Vagina (tissue), 2 donors: ENCODE measurements at regions not wholly inside any gene's neighbourhood (a gene's known extent, or its start where the extent isn't known, plus 50 kb on each side); places are given as distances from the start of the nearest gene placed in this dataset.
A peak's percentile ranks its signal among the peaks of the same experiment; 100 is the strongest.
"Not testable (repeated sequence)": the region's sequence is repeated elsewhere in the genome, so short reads cannot be mapped to it uniquely, and the experiment has no call there.

Experiments used
- DNase-seq, 2 donors: peaks; one replicate each; pipeline ENCODE4 v3.0.0-alpha.2; 2017; ENCODE audit errors: extremely low spot score in 2 of 2
- H3K27ac ChIP-seq: fragments of 200-600 bp; sonication (generic); one replicate; pipeline ENCODE4 v1.5.1; 2019
- H3K27me3 ChIP-seq: fragments of 200-600 bp; sonication (generic); one replicate; pipeline ENCODE4 v1.5.1; 2019
- H3K36me3 ChIP-seq, 2 donors: fragments of 200-600 bp; sonication (generic); one replicate each; pipeline ENCODE4 v1.5.1; 2017 to 2019
- H3K4me1 ChIP-seq: fragments of 200-600 bp; sonication (generic); one replicate; pipeline ENCODE4 v1.5.1; 2019
- H3K4me3 ChIP-seq, 2 donors: fragments of 200-600 bp; sonication (generic); 1 replicate in 1 of 2; 2 replicates in 1 of 2; pipeline ENCODE4 v1.5.1; 2016 to 2019
- H3K9me3 ChIP-seq: fragments of 200-600 bp; sonication (generic); one replicate; pipeline ENCODE4 v1.5.1; 2019
- POLR2A ChIP-seq, 2 donors: fragments of 450-650 bp; IDR thresholded peaks; one replicate each; pipeline ENCODE4 v1.6.1; 2017; ENCODE audit warnings: antibody characterized with exemption in 2 of 2, mild to moderate bottlenecking in 2 of 2, moderate library complexity in 2 of 2
- POLR2AphosphoS5 ChIP-seq, 2 donors: sonication (generic); formaldehyde crosslinking; IDR thresholded peaks; one replicate each; pipeline ENCODE4 v1.9.0; 2017; ENCODE audit warnings: antibody characterized with exemption in 2 of 2, mild to moderate bottlenecking in 2 of 2, low read depth in 1 of 2; ENCODE audit not compliant: insufficient read depth in 1 of 2
- intact Hi-C: fragments of 100-400 bp; cut with DNase I; formaldehyde crosslinking; loops from one replicate; pipeline ENCODE4 v1.15.1; 2023
- TF ChIP-seq, protein P1 (sequence below), 3 experiments: fragments of 450-650 bp in 2 of 3; fragments of 200-600 bp in 1 of 3; sonication (generic) in 1 of 3; IDR thresholded peaks; one replicate each; pipeline ENCODE4 v1.5.1; 2017 to 2019; ENCODE audit warnings: antibody characterized with exemption in 3 of 3, mild to moderate bottlenecking in 2 of 3, moderate library complexity in 2 of 3

DNA sequence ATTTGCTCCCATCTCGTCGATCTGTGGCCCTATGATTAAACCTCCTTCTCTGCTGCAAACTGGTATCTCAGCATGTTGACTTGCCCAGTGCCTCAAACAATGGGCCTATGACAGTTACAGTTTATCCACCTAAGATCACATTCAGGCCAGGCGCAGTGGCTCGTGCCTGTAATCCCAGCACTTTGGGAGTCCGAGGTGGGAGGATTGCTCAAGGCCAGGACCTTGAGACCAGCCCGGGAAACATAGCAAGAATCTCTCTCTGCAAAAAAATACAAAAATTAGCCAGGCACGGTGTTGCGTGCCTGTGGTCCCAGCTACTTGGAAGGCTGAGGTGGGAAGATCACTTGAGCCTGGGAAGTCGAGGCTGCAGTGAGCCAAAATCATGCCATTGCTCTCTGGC, 79.8 kb upstream of the ADGRL1 start:
- H3K36me3 ChIP-seq, intact Hi-C loops: not testable (repeated sequence)

DNA sequence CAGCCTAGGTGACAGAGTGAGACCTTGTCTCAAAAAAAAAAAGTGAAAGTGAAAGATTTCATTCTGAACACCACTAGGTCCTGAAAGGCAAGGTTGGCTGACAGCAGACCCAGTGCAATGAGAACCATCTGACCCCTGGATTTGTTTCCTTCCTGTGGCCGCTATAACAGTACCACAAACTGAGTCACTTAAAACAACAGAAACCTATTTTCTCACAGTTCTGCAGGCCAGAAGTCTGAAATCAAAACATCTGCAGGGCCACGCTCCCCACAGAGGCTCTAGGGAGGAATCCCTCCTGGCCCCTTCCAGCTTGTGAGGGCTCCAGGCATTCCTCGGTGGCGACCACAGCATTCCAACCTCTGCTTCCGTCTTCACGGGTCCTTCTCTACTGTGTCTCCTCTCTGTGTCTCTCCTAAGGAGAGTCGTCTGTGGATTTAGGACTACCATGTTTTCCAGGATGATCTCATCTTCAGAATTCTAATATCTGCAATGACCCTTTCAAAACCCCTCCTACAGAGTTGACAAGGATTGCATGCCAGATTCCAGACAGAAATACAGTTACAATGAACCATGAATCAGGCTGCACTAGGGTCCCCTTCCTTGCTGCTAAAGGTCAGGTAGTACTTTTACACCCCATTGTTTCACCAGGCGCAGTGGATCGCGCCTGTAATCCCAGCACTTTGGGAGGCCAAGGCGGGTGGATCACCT, 78.0 kb upstream of the ADGRL1 start:
- H3K4me3 ChIP-seq, H3K4me1 ChIP-seq, H3K27me3 ChIP-seq, H3K36me3 ChIP-seq, H3K9me3 ChIP-seq, intact Hi-C loops, DNase-seq: not testable (repeated sequence)
- peak overlapping the region; percentile 44 for H3K27ac ChIP-seq

More for the DNA sequence above, 79.8 kb upstream of the ADGRL1 start:
- not testable (repeated sequence) for H3K9me3 ChIP-seq, H3K4me3 ChIP-seq, DNase-seq, H3K4me1 ChIP-seq, H3K27ac ChIP-seq, H3K27me3 ChIP-seq

DNA sequence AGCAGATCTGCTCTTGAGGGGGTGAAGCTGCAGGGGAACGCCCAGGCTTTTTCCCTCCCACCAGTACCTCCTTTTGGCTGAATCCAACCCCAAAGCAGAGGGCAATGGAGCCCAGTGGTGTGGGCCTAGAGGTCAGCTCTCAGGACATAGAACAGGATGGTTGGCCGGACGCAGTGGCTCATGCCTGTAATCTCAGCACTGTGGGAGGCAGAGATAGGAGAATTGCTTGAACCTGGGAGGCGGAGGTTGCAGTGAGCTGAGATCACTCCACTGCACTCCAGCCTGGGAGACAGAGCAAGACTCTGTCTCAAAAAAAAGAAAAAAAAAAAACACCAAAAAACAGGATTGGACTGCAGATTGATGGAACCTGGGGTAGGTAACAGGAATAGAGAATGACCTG, 73.3 kb upstream of the ADGRL1 start:
- H3K27me3 ChIP-seq, H3K36me3 ChIP-seq, H3K4me3 ChIP-seq, H3K9me3 ChIP-seq, intact Hi-C loops, H3K27ac ChIP-seq, H3K4me1 ChIP-seq, DNase-seq: not testable (repeated sequence)

DNA sequence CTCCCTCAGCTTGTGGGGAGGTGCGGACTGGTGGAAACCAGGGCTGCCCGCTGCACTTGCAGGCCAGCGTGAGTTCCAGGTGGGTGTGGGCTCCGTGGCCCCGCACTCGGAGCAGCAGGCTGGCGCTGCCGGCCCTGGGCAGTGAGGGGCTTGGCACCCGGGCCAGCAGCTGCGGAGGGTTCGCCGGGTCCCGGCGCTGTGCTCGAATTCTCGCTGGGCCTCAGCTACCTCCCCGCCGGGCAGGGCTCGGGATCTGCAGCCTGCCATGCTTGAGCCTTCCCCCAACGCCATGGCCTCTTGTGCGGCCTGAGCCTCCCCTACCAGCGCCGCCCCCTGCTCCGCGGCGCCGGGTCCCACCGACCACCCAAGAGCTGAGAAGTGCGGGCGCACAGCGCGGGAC, 71.6 kb upstream of the ADGRL1 start:
- Histone ChIP-seq H3K4me3 (no peak overlapping the region), H3K9me3 (no peaks in the 10 kb centered on the region), H3K4me1 (no peaks in the 10 kb centered on the region), H3K27ac (no peak overlapping the region), H3K36me3 (no peaks in the 10 kb centered on the region), H3K27me3 (no peaks in the 10 kb centered on the region)
- no peak for DNase-seq
- TF ChIP-seq POLR2A (IDR thresholded peaks at IDR 0.05) = no peak
- TF ChIP-seq, protein P1, sequence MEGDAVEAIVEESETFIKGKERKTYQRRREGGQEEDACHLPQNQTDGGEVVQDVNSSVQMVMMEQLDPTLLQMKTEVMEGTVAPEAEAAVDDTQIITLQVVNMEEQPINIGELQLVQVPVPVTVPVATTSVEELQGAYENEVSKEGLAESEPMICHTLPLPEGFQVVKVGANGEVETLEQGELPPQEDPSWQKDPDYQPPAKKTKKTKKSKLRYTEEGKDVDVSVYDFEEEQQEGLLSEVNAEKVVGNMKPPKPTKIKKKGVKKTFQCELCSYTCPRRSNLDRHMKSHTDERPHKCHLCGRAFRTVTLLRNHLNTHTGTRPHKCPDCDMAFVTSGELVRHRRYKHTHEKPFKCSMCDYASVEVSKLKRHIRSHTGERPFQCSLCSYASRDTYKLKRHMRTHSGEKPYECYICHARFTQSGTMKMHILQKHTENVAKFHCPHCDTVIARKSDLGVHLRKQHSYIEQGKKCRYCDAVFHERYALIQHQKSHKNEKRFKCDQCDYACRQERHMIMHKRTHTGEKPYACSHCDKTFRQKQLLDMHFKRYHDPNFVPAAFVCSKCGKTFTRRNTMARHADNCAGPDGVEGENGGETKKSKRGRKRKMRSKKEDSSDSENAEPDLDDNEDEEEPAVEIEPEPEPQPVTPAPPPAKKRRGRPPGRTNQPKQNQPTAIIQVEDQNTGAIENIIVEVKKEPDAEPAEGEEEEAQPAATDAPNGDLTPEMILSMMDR (IDR thresholded peaks at IDR 0.05) = no peak
- TF ChIP-seq POLR2AphosphoS5 (IDR thresholded peaks at IDR 0.05; ENCODE audit: insufficient read depth in 1 of 2, low read depth in 1 of 2) = no peak
- intact Hi-C loops = no loop called here

DNA sequence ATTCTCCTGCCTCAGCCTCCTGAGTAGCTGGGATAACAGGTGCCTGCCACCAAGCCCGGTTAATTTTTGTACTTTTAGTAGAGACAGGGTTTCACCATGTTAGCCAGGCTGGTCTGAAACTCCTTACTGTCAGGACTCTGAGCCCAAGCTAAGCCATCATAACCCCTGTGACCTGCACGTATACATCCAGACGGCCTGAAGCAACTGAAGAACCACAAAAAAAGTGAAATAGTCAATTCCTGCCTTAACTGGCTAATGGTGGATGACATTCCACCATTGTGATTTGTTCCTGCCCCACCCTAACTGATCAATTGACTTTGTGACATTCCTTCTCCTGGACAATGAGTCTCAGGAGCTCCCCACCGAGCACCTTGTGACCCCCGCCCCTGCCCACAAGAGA, 69.9 kb upstream of the ADGRL1 start:
- H3K4me3 ChIP-seq, H3K27me3 ChIP-seq, H3K4me1 ChIP-seq, DNase-seq, H3K9me3 ChIP-seq, H3K27ac ChIP-seq, intact Hi-C loops, H3K36me3 ChIP-seq: not testable (repeated sequence)

DNA sequence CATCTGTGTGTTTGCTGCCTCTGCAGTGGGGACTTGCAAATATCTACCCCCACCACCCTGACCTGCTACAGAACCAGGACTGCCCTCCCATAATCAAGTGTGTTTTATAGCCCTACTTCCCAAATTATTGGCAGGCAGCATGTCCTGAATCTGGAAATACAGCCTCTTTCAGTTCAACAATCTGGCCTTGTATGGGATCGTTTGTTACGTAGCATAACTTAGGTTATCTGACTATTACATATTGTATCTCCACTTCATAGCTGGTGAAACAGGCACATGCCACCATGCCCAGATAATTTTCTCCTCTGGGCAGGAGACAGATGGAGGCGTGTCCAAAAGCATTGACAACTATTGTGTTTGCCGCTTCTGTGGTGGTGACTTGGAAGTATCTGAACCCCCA, 66.7 kb upstream of the ADGRL1 start:
- Histone ChIP-seq H3K4me3 (no peak overlapping the region), H3K27me3 (no peaks in the 10 kb centered on the region), H3K9me3 (no peaks in the 10 kb centered on the region), H3K36me3 (no peaks in the 10 kb centered on the region), H3K27ac (no peak overlapping the region), H3K4me1 (no peaks in the 10 kb centered on the region)
- TF ChIP-seq, protein P1 (IDR thresholded peaks at IDR 0.05) = no peak
- TF ChIP-seq POLR2A (IDR thresholded peaks at IDR 0.05) (no peak), POLR2AphosphoS5 (IDR thresholded peaks at IDR 0.05; ENCODE audit: insufficient read depth in 1 of 2, low read depth in 1 of 2) (no peak)
- no peak for DNase-seq
- intact Hi-C loops = no loop called here

DNA sequence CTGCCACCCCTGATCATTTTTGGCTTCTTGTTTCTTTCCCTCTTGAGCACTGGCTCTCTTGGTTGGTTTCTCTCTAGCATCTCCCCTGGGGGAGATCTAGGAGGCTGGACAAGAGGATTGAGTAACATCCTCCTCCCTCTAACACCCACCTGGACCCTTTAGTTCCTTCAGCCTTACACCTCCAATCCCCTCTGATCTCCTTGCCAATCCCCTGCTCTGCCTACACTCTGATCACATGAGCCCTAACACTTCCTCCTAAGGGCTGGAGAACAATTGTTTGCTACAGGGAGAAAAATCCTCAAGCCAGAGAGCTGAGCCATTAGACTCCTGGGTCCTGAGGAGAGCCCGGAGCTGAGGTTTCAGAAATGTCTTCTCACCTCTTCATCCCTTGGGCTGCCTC, 65.9 kb upstream of the ADGRL1 start:
- Histone ChIP-seq H3K9me3 (no peaks in the 10 kb centered on the region), H3K27ac (no peak overlapping the region), H3K4me3 (no peak overlapping the region), H3K27me3 (no peaks in the 10 kb centered on the region), H3K4me1 (no peaks in the 10 kb centered on the region), H3K36me3 (no peaks in the 10 kb centered on the region)
- intact Hi-C loops = no loop called here
- no peak for DNase-seq
- TF ChIP-seq POLR2A (IDR thresholded peaks at IDR 0.05) = no peak
- TF ChIP-seq POLR2AphosphoS5 (IDR thresholded peaks at IDR 0.05; ENCODE audit: insufficient read depth in 1 of 2, low read depth in 1 of 2) = no peak
- TF ChIP-seq, protein P1 (IDR thresholded peaks at IDR 0.05) = no peak

DNA sequence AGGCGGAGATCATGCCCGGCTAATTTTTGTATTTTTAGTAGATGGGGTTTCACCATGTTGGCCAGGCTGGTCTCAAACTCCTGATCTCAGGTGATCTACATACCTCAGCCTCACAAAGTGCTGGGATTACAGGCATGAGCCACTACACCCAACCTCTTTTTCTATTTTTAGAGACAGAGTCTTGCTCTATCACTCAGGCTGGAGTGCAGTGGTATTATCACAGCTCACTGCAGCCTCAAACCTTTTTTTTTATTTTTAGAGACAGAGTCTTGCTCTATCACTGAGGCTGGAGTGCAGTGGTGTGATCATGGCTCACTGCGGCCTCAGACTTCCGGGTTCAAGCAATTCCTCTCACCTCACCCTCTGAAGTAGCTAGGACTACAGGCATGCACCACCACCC, 64.6 kb upstream of the ADGRL1 start:
- H3K4me3 ChIP-seq, H3K36me3 ChIP-seq, H3K4me1 ChIP-seq, DNase-seq, H3K27ac ChIP-seq, intact Hi-C loops, H3K9me3 ChIP-seq, H3K27me3 ChIP-seq: not testable (repeated sequence)
